A549 (cell line): ENCODE measurements at regions not wholly inside any gene's neighbourhood (a gene's known extent, or its start where the extent isn't known, plus 50 kb on each side); places are given as distances from the start of the nearest gene placed in this dataset.

ENCODE experiments used
- ATAC-seq, 2 experiments: fragments of 200-7000 bp in 1 of 2; fragments of >200 bp in 1 of 2; cut with Nextera tagmentation in 1 of 2; cut with Tn5 transposase in 1 of 2; 3 replicates each; pipeline versions ENCODE4 v1.8.0 to v1.9.1; 2018 to 2020; ENCODE audit warnings: mild to moderate bottlenecking in 1 of 2, moderate library complexity in 1 of 2
- CTCF ChIA-PET: fragments of 300-600 bp; sonication (Branson Sonifier 250); formaldehyde crosslinking; extraction: SDS; loops from one replicate; lab custom pipeline; 2021; ENCODE audit warnings: antibody characterized with exemption, inconsistent platforms; lab: Yijun Ruan, JAX
- POLR2A ChIA-PET: fragments of 350-600 bp; formaldehyde crosslinking; extraction: SDS; loops from one replicate; lab custom pipeline; 2021; ENCODE audit warnings: antibody characterized with exemption, inconsistent platforms; lab: Yijun Ruan, JAX
- DNase-seq, 2 experiments: peaks; one replicate each; pipeline versions ENCODE4 v3.0.0 to v3.0.0-alpha.2; 2011 to 2016; ENCODE audit warnings: low read depth in 1 of 2, low spot score in 1 of 2
- FAIRE-seq: peaks from 2 replicates; lab custom pipeline; 2011; peaks lifted over from hg19 to GRCh38; lab: Jason Lieb, UNC
- H3K27ac ChIP-seq, 2 experiments: fragments of >200 bp; sonication (Bioruptor Twin); formaldehyde crosslinking; 3 replicates each; pipeline ENCODE4 v1.5.1; 2016 to 2017
- H3K4me1 ChIP-seq: fragments of >200 bp; sonication (Bioruptor Twin); formaldehyde crosslinking; 3 replicates; pipeline ENCODE4 v1.6.1; 2016
- H3K4me2 ChIP-seq: fragments of >200 bp; sonication (Bioruptor Twin); formaldehyde crosslinking; 3 replicates; pipeline ENCODE4 v1.6.1; 2016
- H3K4me3 ChIP-seq: fragments of >200 bp; sonication (Bioruptor Twin); formaldehyde crosslinking; 3 replicates; pipeline ENCODE4 v1.5.1; 2016
- H3K9me3 ChIP-seq: fragments of >200 bp; sonication (Bioruptor Twin); formaldehyde crosslinking; 3 replicates; pipeline ENCODE4 v1.6.1; 2016
- BHLHE40 ChIP-seq: IDR thresholded peaks from 2 replicates; pipeline ENCODE4 v1.6.1; 2012; ENCODE audit warnings: low read depth, low read length, inconsistent platforms
- CBX2 ChIP-seq: fragments of 200-600 bp; sonication (generic); IDR thresholded peaks from 2 replicates; pipeline ENCODE4 v1.6.1; 2016; ENCODE audit warnings: low read depth, mild to moderate bottlenecking, borderline replicate concordance
- CBX8 ChIP-seq: fragments of 200-600 bp; sonication (generic); IDR thresholded peaks from 2 replicates; pipeline ENCODE4 v1.6.1; 2016
- CHD2 ChIP-seq: fragments of 150-350 bp; IDR thresholded peaks from 2 replicates; pipeline ENCODE4 v1.6.1; 2014; ENCODE audit warnings: low read length; ENCODE audit not compliant: partially characterized antibody
- EHF ChIP-seq: fragments of 250-450 bp; sonication (Bioruptor Pico); IDR thresholded peaks from 2 replicates; pipeline ENCODE4 v1.5.0; 2020; ENCODE audit warnings: mild to moderate bottlenecking
- EHMT2 ChIP-seq: fragments of 200-600 bp; sonication (generic); IDR thresholded peaks from 2 replicates; pipeline ENCODE4 v1.6.1; 2016; ENCODE audit warnings: antibody characterized with exemption, low read depth, mild to moderate bottlenecking, moderate library complexity
- EP300 ChIP-seq, 2 experiments: fragments of >200 bp; sonication (Bioruptor Twin); formaldehyde crosslinking; IDR thresholded peaks; 2 replicates in 1 of 2; 3 replicates in 1 of 2; pipeline ENCODE4 v1.6.1; 2016 to 2017
- HES2 ChIP-seq: fragments of >200 bp; sonication (Bioruptor Twin); formaldehyde crosslinking; IDR thresholded peaks from 2 replicates; pipeline ENCODE4 v1.6.1; 2016
- HOXA7 ChIP-seq: fragments of 250-450 bp; sonication (Bioruptor Pico); IDR thresholded peaks from 2 replicates; pipeline ENCODE4 v1.5.0; 2020; ENCODE audit warnings: mild to moderate bottlenecking, moderate library complexity
- JUNB ChIP-seq: fragments of >200 bp; sonication (Bioruptor Twin); formaldehyde crosslinking; IDR thresholded peaks from 2 replicates; pipeline ENCODE4 v1.6.1; 2016
- MAFK ChIP-seq: fragments of 450-650 bp; IDR thresholded peaks from 2 replicates; pipeline ENCODE4 v1.6.1; 2014; ENCODE audit not compliant: partially characterized antibody
- NFE2L2 ChIP-seq: fragments of 150-350 bp; conservative IDR thresholded peaks from 2 replicates; pipeline ENCODE4 v1.6.1; 2014; ENCODE audit warnings: low read length
- NR3C1 ChIP-seq: fragments of >200 bp; sonication (Bioruptor Twin); formaldehyde crosslinking; IDR thresholded peaks from 3 replicates; pipeline ENCODE4 v1.6.1; 2017
- PHF8 ChIP-seq: fragments of 200-600 bp; sonication (generic); IDR thresholded peaks from 2 replicates; pipeline ENCODE4 v1.6.1; 2016; ENCODE audit warnings: low read depth, mild to moderate bottlenecking, antibody characterized with exemption, moderate library complexity, borderline replicate concordance
- POLR2AphosphoS2 ChIP-seq: conservative IDR thresholded peaks from 2 replicates; pipeline ENCODE4 v1.6.1; 2012; ENCODE audit warnings: low read length, improper control_type of control experiment, inconsistent platforms
- RCOR1 ChIP-seq: fragments of 150-350 bp; IDR thresholded peaks from 2 replicates; pipeline ENCODE4 v1.6.1; 2014; ENCODE audit warnings: antibody characterized with exemption, low read length, low read depth
- REST ChIP-seq: fragments of 200-600 bp; sonication (generic); IDR thresholded peaks from 2 replicates; pipeline ENCODE4 v1.6.1; 2016; ENCODE audit warnings: antibody characterized with exemption, mild to moderate bottlenecking, moderate library complexity
- RFX5 ChIP-seq: fragments of 450-650 bp; IDR thresholded peaks from 2 replicates; pipeline ENCODE4 v1.7.1; 2014; ENCODE audit warnings: antibody characterized with exemption, mild to moderate bottlenecking, moderate library complexity
- SMC3 ChIP-seq: fragments of >200 bp; sonication (Bioruptor Twin); formaldehyde crosslinking; IDR thresholded peaks from 3 replicates; pipeline ENCODE4 v1.6.1; 2018; ENCODE audit warnings: inconsistent platforms
- TFCP2L1 ChIP-seq: fragments of 250-450 bp; sonication (Bioruptor Pico); IDR thresholded peaks from 2 replicates; pipeline ENCODE4 v1.5.0; 2021; ENCODE audit warnings: mild to moderate bottlenecking
- ZNF302 ChIP-seq: fragments of 250-450 bp; sonication (Bioruptor Pico); IDR thresholded peaks from 2 replicates; pipeline ENCODE4 v1.9.0; 2021; ENCODE audit warnings: inconsistent platforms, mild to moderate bottlenecking, moderate library complexity
- WGBS: methylation state at CpG from one replicate; pipeline ENCODE4 v1.1.6; 2017; ENCODE audit errors: missing lambda C conversion rate; 5-methylcytosine and 5-hydroxymethylcytosine counted together
- TF ChIP-seq, protein P1 (sequence below): fragments of 150-350 bp; IDR thresholded peaks from 2 replicates; pipeline ENCODE4 v1.6.1; 2014; ENCODE audit warnings: low read depth, mild to moderate bottlenecking, low read length

GRCh38 chr10:121113385-121113696 is 262.2 kb downstream of the WDR11 start (continued):
- TF ChIP-seq, protein P1, sequence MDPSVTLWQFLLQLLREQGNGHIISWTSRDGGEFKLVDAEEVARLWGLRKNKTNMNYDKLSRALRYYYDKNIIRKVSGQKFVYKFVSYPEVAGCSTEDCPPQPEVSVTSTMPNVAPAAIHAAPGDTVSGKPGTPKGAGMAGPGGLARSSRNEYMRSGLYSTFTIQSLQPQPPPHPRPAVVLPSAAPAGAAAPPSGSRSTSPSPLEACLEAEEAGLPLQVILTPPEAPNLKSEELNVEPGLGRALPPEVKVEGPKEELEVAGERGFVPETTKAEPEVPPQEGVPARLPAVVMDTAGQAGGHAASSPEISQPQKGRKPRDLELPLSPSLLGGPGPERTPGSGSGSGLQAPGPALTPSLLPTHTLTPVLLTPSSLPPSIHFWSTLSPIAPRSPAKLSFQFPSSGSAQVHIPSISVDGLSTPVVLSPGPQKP, result no peak
- TF ChIP-seq SMC3 (no peak), REST (no peak), PHF8 (no peak), NFE2L2 (no peak), EP300 (IDR thresholded peaks at IDR 0.05) (no peak), JUNB (no peak)

GRCh38 chr10:121113911-121114310 is 262.7 kb downstream of the WDR11 start:
- H3K4me2 ChIP-seq, result no peak overlapping the region
- no peak for ATAC-seq
- no peaks in the 10 kb centered on the region; the same call in 2 of the 3 replicates for H3K9me3 ChIP-seq
- H3K27ac ChIP-seq, result no peak overlapping the region
- POLR2A ChIA-PET, result no interaction called here
- CTCF ChIA-PET, result no interaction called here
- 51% methylated on average over 3 of the region's 3 CpGs for WGBS
- no peaks in the 10 kb centered on the region for H3K4me1 ChIP-seq
- TF ChIP-seq TFCP2L1 (CRISPR knock-in tag), result no peak
- no peak for TF ChIP-seq HES2
- no peak for TF ChIP-seq BHLHE40
- TF ChIP-seq CBX2, result no peak
- no peak for TF ChIP-seq EHF
- TF ChIP-seq POLR2AphosphoS2, result no peak
- TF ChIP-seq CBX8, result no peak
- TF ChIP-seq NR3C1, result no peak
- TF ChIP-seq ZNF302, result no peak
- TF ChIP-seq HOXA7 (CRISPR knock-in tag), result no peak
- TF ChIP-seq RFX5, result no peak
- no peak for TF ChIP-seq EHMT2
- TF ChIP-seq EP300 (IDR thresholded peaks at IDR 0.05), result no peak
- no peak for TF ChIP-seq RCOR1
- DNase-seq, result no peak
- FAIRE-seq, result no peak
- H3K4me3 ChIP-seq, result no peak overlapping the region

DNA sequence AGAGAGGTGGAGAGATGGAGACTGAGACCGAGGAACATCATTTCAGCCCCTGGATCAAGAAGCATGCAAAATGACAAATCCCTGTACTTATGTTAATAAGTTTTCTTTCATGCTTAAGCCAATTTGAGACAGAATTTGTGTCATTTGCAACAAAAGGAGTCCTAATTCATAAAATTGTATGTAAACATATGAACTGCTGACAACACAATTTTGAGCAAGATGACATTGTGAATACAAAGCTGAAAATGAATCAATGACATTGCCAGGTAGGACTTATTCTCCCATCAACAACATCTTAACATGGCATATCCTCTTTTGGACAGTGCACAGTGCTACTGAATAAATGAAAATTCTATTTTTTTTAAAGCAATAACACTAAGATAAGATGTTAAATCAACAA is 264.0 kb downstream of the WDR11 start:
- TF ChIP-seq MAFK (peak; percentile 80), CHD2 (no peak)
- H3K4me1 ChIP-seq, result no peaks in the 10 kb centered on the region
- ChIA-PET CTCF (no interaction called here), POLR2A (no interaction called here)
- no peak for DNase-seq
- no peaks in the 10 kb centered on the region; the same call in 2 of the 3 replicates for H3K9me3 ChIP-seq
- no peak for FAIRE-seq
- no peak overlapping the region for H3K4me2 ChIP-seq
- WGBS, result 0% methylated on average over 1 of the region's 1 CpG
- H3K4me3 ChIP-seq, result no peak overlapping the region
- no peak for ATAC-seq
- no peak overlapping the region for H3K27ac ChIP-seq
